Mucosa of rectum (tissue), 2 donors: ENCODE measurements at regions not wholly inside any gene's neighbourhood (a gene's known extent, or its start where the extent isn't known, plus 50 kb on each side); places are given as distances from the start of the nearest gene placed in this dataset.

Source experiments
- H3K27ac ChIP-seq, 2 donors: one replicate each; pipeline ENCODE4 v1.7.0; 2013; ENCODE audit warnings: inconsistent platforms in 2 of 2, low read depth in 2 of 2, low read length in 2 of 2
- H3K27me3 ChIP-seq, 2 donors: one replicate each; pipeline ENCODE4 v1.7.0; 2013; ENCODE audit warnings: low read length in 2 of 2; ENCODE audit not compliant: control insufficient read depth in 2 of 2, insufficient read depth in 2 of 2
- H3K36me3 ChIP-seq, 2 donors: one replicate each; pipeline ENCODE4 v1.7.0; 2013; ENCODE audit warnings: low read length in 2 of 2; ENCODE audit not compliant: control insufficient read depth in 2 of 2, insufficient read depth in 2 of 2
- H3K4me1 ChIP-seq, 2 donors: one replicate each; pipeline ENCODE4 v1.7.0; 2013; ENCODE audit warnings: low read length in 2 of 2, mild to moderate bottlenecking in 1 of 2; ENCODE audit not compliant: control insufficient read depth in 2 of 2, insufficient read depth in 2 of 2
- H3K4me3 ChIP-seq, 2 donors: one replicate each; pipeline ENCODE4 v1.7.0; 2013; ENCODE audit warnings: low read length in 2 of 2
- H3K9ac ChIP-seq, 2 donors: one replicate each; pipeline ENCODE4 v1.7.0; 2013; ENCODE audit warnings: low read length in 2 of 2, low read depth in 1 of 2, mild to moderate bottlenecking in 1 of 2
- H3K9me3 ChIP-seq, 2 donors: one replicate each; pipeline ENCODE4 v1.7.0; 2013; ENCODE audit warnings: low read length in 2 of 2; ENCODE audit not compliant: control insufficient read depth in 2 of 2
- donor health status: healthy.
- donor health status: Normal muscosa, but diverticular disease.

DNA sequence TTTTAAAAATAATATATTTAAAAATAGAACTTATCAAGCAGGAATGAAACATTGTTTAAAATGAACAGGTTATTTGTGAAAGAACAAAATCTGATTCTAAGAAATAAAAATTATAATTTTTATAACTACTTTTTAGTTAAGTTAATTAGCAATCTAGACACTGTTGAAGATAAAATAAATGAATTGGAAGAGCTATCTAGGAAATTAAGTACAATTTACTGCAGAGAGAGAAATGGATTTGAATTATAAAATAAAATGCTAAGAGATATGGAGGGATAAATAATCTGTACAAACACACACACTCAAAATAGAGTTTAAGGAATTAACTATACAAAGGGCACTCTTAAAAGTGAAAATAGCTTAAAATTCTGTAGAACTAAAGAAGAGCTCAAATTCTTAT is 1123.1 kb downstream of the PLA2G4A start:
- H3K36me3 ChIP-seq, result no peaks in the 10 kb centered on the region
- H3K27ac ChIP-seq, result no peak overlapping the region
- no peaks in the 10 kb centered on the region for H3K27me3 ChIP-seq
- no peak overlapping the region for H3K9ac ChIP-seq
- H3K4me1 ChIP-seq, result no peaks in the 10 kb centered on the region
- no peak overlapping the region for H3K4me3 ChIP-seq
- peaks cover 0 to 5% of the 10 kb centered on the region in 2 donors for H3K9me3 ChIP-seq

- H3K27ac ChIP-seq, result no peak overlapping the region
- H3K9me3 ChIP-seq, result peaks cover 0 to 5% of the 10 kb centered on the region in 2 donors
- H3K9ac ChIP-seq, result no peak overlapping the region
- no peak overlapping the region for H3K4me3 ChIP-seq
- H3K4me1 ChIP-seq, result no peaks in the 10 kb centered on the region
- no peaks in the 10 kb centered on the region for H3K27me3 ChIP-seq
- no peaks in the 10 kb centered on the region for H3K36me3 ChIP-seq
Measured at GRCh38 chr1:187952446-187952845, 1123.7 kb downstream of the PLA2G4A start.

GRCh38 chr1:187956975-187957374 is 1128.2 kb downstream of the PLA2G4A start:
- H3K36me3 ChIP-seq, result no peaks in the 10 kb centered on the region
- H3K27ac ChIP-seq, result no peak overlapping the region
- no peak overlapping the region for H3K9ac ChIP-seq
- peaks cover 0 to 4% of the 10 kb centered on the region in 2 donors for H3K9me3 ChIP-seq
- H3K4me1 ChIP-seq, result no peaks in the 10 kb centered on the region
- no peak overlapping the region for H3K4me3 ChIP-seq
- H3K27me3 ChIP-seq, result no peaks in the 10 kb centered on the region

- H3K27me3 ChIP-seq, result no peaks in the 10 kb centered on the region
- H3K4me3 ChIP-seq, result no peak overlapping the region
- no peak overlapping the region for H3K9ac ChIP-seq
- H3K4me1 ChIP-seq, result no peaks in the 10 kb centered on the region
- H3K9me3 ChIP-seq, result peaks cover 0 to 4% of the 10 kb centered on the region in 2 donors
- no peak overlapping the region for H3K27ac ChIP-seq
- no peaks in the 10 kb centered on the region for H3K36me3 ChIP-seq
Measured at GRCh38 chr1:187958207-187958606, 1129.5 kb downstream of the PLA2G4A start.

DNA sequence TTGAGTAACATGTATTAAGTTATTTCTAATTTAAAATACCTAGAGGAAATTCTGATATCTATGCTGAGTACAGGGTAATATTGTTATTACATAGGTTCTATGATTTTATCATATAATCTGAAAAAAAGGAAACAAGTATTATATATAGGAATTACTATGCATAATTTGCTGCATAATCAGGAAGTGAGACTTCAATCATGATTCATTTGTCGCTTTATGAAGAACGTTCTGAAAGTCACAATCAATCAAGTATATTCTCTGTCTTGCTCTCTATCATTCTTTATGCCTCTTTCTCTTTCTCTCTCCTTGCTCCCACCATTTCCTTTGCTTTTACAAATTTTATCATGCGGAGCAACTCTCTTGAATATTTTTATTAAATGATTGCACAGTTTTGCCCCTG is 1130.3 kb downstream of the PLA2G4A start:
- Histone ChIP-seq H3K4me1 (no peaks in the 10 kb centered on the region), H3K4me3 (no peak overlapping the region), H3K9me3 (peaks cover 0 to 2% of the 10 kb centered on the region in 2 donors), H3K9ac (no peak overlapping the region), H3K27me3 (no peaks in the 10 kb centered on the region), H3K27ac (no peak overlapping the region), H3K36me3 (no peaks in the 10 kb centered on the region)

- Histone ChIP-seq H3K9me3 (no peaks in the 10 kb centered on the region), H3K27ac (no peak overlapping the region), H3K4me1 (no peaks in the 10 kb centered on the region), H3K36me3 (no peaks in the 10 kb centered on the region), H3K9ac (no peak overlapping the region), H3K27me3 (no peaks in the 10 kb centered on the region), H3K4me3 (no peak overlapping the region)
Measured at GRCh38 chr1:187960125-187960638, 1131.4 kb downstream of the PLA2G4A start.

DNA sequence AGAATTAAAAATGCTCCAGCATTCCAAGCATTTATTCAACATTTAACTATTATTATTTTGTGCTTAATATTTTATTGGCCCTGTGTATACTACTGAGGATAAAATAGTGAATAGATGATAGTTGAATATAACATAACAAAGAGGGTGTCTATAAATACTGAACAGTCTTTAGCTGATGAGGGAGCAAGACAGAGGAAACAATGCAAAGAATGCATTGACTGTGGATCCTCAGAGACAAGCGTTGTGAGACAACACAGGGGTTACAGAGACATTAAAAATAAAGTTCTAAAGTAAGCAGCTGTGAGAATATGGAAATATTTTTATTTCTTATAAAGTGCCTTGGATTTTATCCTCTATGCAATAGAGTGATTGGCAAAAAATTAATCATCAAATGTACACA is 1133.1 kb downstream of the PLA2G4A start:
- H3K4me3 ChIP-seq, result no peak overlapping the region
- H3K9ac ChIP-seq, result no peak overlapping the region
- no peaks in the 10 kb centered on the region for H3K27me3 ChIP-seq
- no peaks in the 10 kb centered on the region for H3K4me1 ChIP-seq
- no peaks in the 10 kb centered on the region for H3K36me3 ChIP-seq
- no peaks in the 10 kb centered on the region for H3K9me3 ChIP-seq
- H3K27ac ChIP-seq, result no peak overlapping the region

GRCh38 chr1:187971851-187972250 is 1143.1 kb downstream of the PLA2G4A start:
- Histone ChIP-seq H3K27me3 (no peaks in the 10 kb centered on the region), H3K9ac (no peak overlapping the region), H3K9me3 (no peaks in the 10 kb centered on the region), H3K4me3 (no peak overlapping the region), H3K27ac (no peak overlapping the region), H3K4me1 (no peaks in the 10 kb centered on the region), H3K36me3 (no peaks in the 10 kb centered on the region)

DNA sequence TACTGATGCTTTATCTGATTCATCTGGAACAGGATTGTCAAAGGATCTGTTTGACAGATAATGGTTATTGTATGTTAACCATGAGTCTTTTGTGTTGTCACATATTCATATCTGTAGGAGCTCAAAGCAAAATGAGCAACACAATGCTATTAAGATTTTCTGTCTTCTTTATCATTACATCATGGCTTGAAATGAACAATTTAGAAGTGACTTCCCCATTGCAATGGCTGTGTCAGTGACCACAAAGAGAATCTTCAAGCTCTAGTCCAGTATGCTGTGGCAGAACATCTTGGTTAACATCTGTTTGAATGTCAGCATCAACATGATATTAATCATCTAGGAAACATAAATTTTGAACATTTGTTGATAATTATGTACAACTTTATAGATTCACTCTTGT is 1148.5 kb downstream of the PLA2G4A start:
- Histone ChIP-seq H3K4me1 (no peaks in the 10 kb centered on the region), H3K36me3 (no peaks in the 10 kb centered on the region), H3K9ac (no peak overlapping the region), H3K27me3 (no peaks in the 10 kb centered on the region), H3K4me3 (no peak overlapping the region), H3K9me3 (peaks cover 0 to 4% of the 10 kb centered on the region in 2 donors), H3K27ac (no peak overlapping the region)

DNA sequence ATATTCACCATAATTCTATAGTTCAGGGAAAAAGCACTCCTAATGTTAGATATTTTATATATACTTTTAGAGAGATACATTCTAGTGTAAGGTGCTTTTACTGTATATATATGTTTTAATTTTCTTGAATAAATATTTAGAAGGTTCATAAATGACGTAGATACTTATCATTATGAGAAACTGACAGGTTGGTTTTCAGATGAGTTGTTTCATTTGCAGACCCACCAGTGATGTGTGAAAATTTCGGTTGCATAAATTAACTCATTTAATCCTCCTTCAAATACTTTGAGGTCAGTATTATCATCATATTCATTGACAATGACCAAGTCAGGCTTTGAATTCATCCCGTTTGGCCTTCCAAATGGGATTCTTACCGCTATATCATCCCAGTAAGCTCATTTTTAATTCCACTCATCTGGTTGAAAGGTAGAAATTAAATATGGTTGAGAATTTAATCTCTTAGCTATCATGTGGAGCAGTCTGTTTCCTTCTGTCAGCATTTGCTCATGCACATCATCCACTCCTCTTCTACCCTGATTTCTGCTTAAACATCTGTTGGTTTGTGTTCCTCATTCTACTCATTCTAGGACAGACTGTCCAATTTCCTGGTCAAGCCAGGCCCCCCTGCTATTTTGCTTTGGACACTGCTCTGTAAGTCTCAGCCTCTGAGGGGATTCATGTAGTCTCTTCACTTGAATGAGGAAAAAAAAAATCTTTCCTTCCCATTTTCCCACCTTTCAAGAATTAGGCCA is 1156.6 kb downstream of the PLA2G4A start:
- Histone ChIP-seq H3K9ac (no peak overlapping the region), H3K36me3 (no peaks in the 10 kb centered on the region), H3K27ac (no peak overlapping the region), H3K4me3 (no peak overlapping the region), H3K9me3 (no peaks in the 10 kb centered on the region), H3K27me3 (no peaks in the 10 kb centered on the region), H3K4me1 (no peaks in the 10 kb centered on the region)
